GM12878 (cell line): ENCODE measurements at regions not wholly inside any gene's neighbourhood (a gene's known extent, or its start where the extent isn't known, plus 50 kb on each side); places are given as distances from the start of the nearest gene placed in this dataset.

Experiments
- ATAC-seq: fragments of 200-7000 bp; cut with Tn5 transposase; 3 replicates; pipeline ENCODE4 v1.9.1; 2020; ENCODE audit warnings: mild to moderate bottlenecking, moderate library complexity
- BruUV-seq: library from RNA; stranded (reverse); fragments of 400-500 nt; replicated peaks from 2 replicates; lab custom pipeline; 2021; lab: Mats Ljungman, UMichigan
- CTCF ChIA-PET: fragments of 300-600 bp; sonication (Branson Sonifier 250); formaldehyde crosslinking; extraction: SDS; loops from one replicate; lab custom pipeline; 2021; ENCODE audit warnings: inconsistent platforms; lab: Yijun Ruan, JAX
- POLR2A ChIA-PET: fragments of 350-600 bp; formaldehyde crosslinking; extraction: SDS; loops from one replicate; lab custom pipeline; 2021; ENCODE audit warnings: inconsistent platforms; lab: Charles Lee
- RAD21 ChIA-PET: fragments of 300-600 bp; sonication (Branson Sonifier 250); formaldehyde crosslinking; loops from one replicate; lab custom pipeline; 2023; ENCODE audit warnings: antibody characterized with exemption; ENCODE audit not compliant: unreplicated experiment; lab: Charles Lee
- SMC1A ChIA-PET: fragments of 300-600 bp; sonication (Branson Sonifier 250); formaldehyde crosslinking; loops from one replicate; lab custom pipeline; 2023; ENCODE audit not compliant: unreplicated experiment, uncharacterized antibody; lab: Charles Lee
- DNase-seq: peaks from one replicate; pipeline ENCODE4 v3.0.0-alpha.2; 2011; ENCODE audit warnings: low read depth, low spot score
- FAIRE-seq: peaks from 3 replicates; lab custom pipeline; 2011; peaks lifted over from hg19 to GRCh38; lab: Jason Lieb, UNC
- H2AFZ ChIP-seq: 2 replicates; pipeline ENCODE4 v1.6.0; 2011; ENCODE audit warnings: low read depth, low read length, control low read depth; ENCODE audit not compliant: control insufficient read depth
- H3K27ac ChIP-seq: 2 replicates; pipeline ENCODE4 v1.5.1; 2011; ENCODE audit warnings: control low read depth; ENCODE audit not compliant: control insufficient read depth, insufficient read depth
- H3K27me3 ChIP-seq, 2 experiments: replicated peaks in 1 of 2; 2 replicates each; pipeline versions ENCODE4 v1.6.0 to v1.6.1; 2011; ENCODE audit warnings: low read length in 1 of 2; ENCODE audit not compliant: control insufficient read depth in 2 of 2, insufficient read depth in 2 of 2
- H3K36me3 ChIP-seq, 2 experiments: 2 replicates each; pipeline ENCODE4 v1.5.1; 2011; ENCODE audit warnings: low read length in 1 of 2; ENCODE audit not compliant: control insufficient read depth in 2 of 2, insufficient read depth in 2 of 2
- H3K4me1 ChIP-seq: 2 replicates; pipeline ENCODE4 v1.6.1; 2011; ENCODE audit warnings: mild to moderate bottlenecking, low read length, moderate library complexity, mixed read lengths; ENCODE audit not compliant: control insufficient read depth, insufficient read depth
- H3K4me2 ChIP-seq: 2 replicates; pipeline ENCODE4 v1.6.0; 2011; ENCODE audit warnings: control low read depth; ENCODE audit not compliant: control insufficient read depth, insufficient read depth
- H3K4me3 ChIP-seq: fragments of 200-600 bp; sonication (generic); 2 replicates; pipeline ENCODE4 v1.5.1; 2016
- H3K79me2 ChIP-seq: 2 replicates; pipeline ENCODE4 v1.6.0; 2011; ENCODE audit warnings: low read length; ENCODE audit not compliant: control insufficient read depth, insufficient read depth
- H3K9ac ChIP-seq: 2 replicates; pipeline ENCODE4 v1.8.0; 2011; ENCODE audit warnings: low read length, control low read depth, mixed read lengths; ENCODE audit not compliant: control insufficient read depth, insufficient read depth
- H3K9me3 ChIP-seq: replicated peaks from 3 replicates; pipeline ENCODE4 v1.5.1; 2011; ENCODE audit warnings: mild to moderate bottlenecking, low read length; ENCODE audit not compliant: control insufficient read depth, insufficient read depth
- H4K20me1 ChIP-seq: 2 replicates; pipeline ENCODE4 v1.6.0; 2011; ENCODE audit not compliant: control insufficient read depth, insufficient read depth
- BCLAF1 ChIP-seq: fragments of 450-650 bp; IDR thresholded peaks from 2 replicates; pipeline ENCODE4 v1.6.1; 2017; ENCODE audit warnings: antibody characterized with exemption, mild to moderate bottlenecking, moderate library complexity
- GABPA ChIP-seq: IDR thresholded peaks from 2 replicates; pipeline ENCODE4 v1.6.1; 2014; ENCODE audit warnings: antibody characterized with exemption, low read depth, mild to moderate bottlenecking, inconsistent platforms
- SMAD1 ChIP-seq: fragments of 450-650 bp; IDR thresholded peaks from 2 replicates; pipeline ENCODE4 v1.6.1; 2018; ENCODE audit warnings: mild to moderate bottlenecking, low read depth; ENCODE audit not compliant: partially characterized antibody
- STAT1 ChIP-seq: fragments of 450-650 bp; conservative IDR thresholded peaks from 2 replicates; pipeline ENCODE4 v1.6.1; 2014; ENCODE audit warnings: antibody characterized with exemption, mild to moderate bottlenecking
- ZBTB33 ChIP-seq: fragments of 450-650 bp; IDR thresholded peaks from 2 replicates; pipeline ENCODE4 v1.6.1; 2017; ENCODE audit warnings: mild to moderate bottlenecking
- WGBS: methylation state at CpG from one replicate; pipeline ENCODE4 v1.1.6; 2016; ENCODE audit warnings: low lambda C conversion rate; ENCODE audit not compliant: insufficient replicate concordance, insufficient coverage; ENCODE audit errors: missing lambda C conversion rate; 5-methylcytosine and 5-hydroxymethylcytosine counted together
- in situ Hi-C: fragments of 300-500 bp; cut with MboI; formaldehyde crosslinking; loops from 9 replicates; pipeline ENCODE4 v1.14.3; 2018; ENCODE audit warnings: mixed read lengths
- intact Hi-C: fragments of 100-400 bp; cut with micrococcal nuclease; formaldehyde crosslinking; loops from one replicate; pipeline ENCODE4 v1.14.2; 2022; ENCODE audit not compliant: unreplicated experiment
- TF ChIP-seq, protein P1 (sequence below): fragments of 450-650 bp; conservative IDR thresholded peaks from 2 replicates; pipeline ENCODE4 v1.6.1; 2017; ENCODE audit warnings: mild to moderate bottlenecking, moderate library complexity
- TF ChIP-seq, protein P2 (sequence below): fragments of 450-650 bp; IDR thresholded peaks from 2 replicates; pipeline ENCODE4 v1.6.1; 2017; ENCODE audit warnings: borderline replicate concordance
- TF ChIP-seq, protein P3 (sequence below): IDR thresholded peaks from 2 replicates; pipeline ENCODE4 v1.6.1; 2012; ENCODE audit warnings: low read depth, low read length, improper control_type of control experiment

DNA sequence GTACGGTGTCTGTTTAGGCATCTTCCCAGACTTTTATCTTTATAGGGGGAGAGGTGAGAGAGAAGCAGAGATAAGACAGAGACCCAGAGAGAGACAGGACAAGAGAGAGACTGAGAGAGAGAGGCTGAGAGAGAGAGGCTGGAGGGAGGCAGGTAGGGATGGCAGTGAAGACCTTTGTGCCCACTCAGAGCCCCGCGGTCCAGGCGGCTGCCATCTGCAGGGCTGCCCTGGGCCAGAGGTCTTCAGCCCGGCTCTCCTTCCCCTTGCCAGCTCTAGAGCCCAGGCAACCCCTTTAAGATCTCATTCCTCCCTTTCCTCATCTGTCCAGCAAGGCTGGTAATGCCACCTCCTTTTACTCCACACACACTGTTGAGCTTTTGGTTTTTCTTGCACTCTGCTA lies 610.0 kb downstream of the GALR1 start:
- Histone ChIP-seq H2AFZ (no peak overlapping the region), H3K4me2 (no peak overlapping the region), H3K4me1 (no peaks in the 10 kb centered on the region), H3K4me3 (no peak overlapping the region), H3K36me3 (no peaks in the 10 kb centered on the region), H3K79me2 (no peaks in the 10 kb centered on the region), H3K9ac (no peak overlapping the region), H4K20me1 (no peaks in the 10 kb centered on the region), H3K9me3 (no peaks in the 10 kb centered on the region), H3K27me3 (no peaks in the 10 kb centered on the region), H3K27ac (no peak overlapping the region)
- intact Hi-C loops = no loop called here
- ATAC-seq (no peak), DNase-seq (no peak), FAIRE-seq (no peak)
- in situ Hi-C loops = no loop called here
- CTCF ChIA-PET = no interaction called here
- BruUV-seq = no TSS peak
- SMC1A ChIA-PET = no interaction called here
- RAD21 ChIA-PET = no interaction called here
- 77% methylated on average over 5 of the region's 5 CpGs for WGBS
- TF ChIP-seq ZBTB33 = no peak
- POLR2A ChIA-PET = no interaction called here

DNA sequence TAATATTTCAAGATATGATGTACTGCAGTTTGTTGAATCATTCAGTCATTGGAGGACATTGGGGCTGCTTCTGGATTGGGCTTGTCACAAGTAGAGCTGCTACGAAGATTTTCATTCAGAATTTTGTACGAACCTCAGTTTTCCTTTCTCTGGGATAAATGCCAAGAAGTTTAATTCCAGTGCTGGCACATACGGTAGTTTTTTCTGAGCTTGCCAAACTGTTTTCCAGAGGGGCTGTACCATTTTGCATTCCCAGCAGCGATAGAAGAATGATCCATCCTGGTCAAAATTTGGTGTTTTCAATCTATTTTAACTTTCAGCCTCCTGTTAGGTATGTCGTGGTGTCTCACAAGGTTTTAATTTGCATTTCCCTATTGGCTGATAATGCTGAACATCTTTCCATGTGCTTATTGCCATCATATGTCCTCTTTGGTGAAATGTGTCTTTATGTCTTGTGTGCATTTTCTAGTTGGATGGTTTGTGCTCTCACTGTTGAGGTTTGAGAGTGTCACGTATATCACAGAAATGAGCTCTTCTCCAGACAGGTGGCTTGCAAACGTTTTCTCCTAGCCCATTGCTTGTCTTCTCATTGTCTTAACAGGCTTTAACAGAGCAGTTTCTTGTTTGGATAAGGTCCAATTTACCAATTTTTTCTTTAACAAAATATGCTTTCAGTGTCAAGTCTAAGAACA lies 612.6 kb downstream of the GALR1 start:
- BruUV-seq = no TSS peak
- H4K20me1 ChIP-seq = no peaks in the 10 kb centered on the region
- H3K79me2 ChIP-seq = no peaks in the 10 kb centered on the region
- no peak overlapping the region for H3K27ac ChIP-seq
- H3K4me2 ChIP-seq = no peak overlapping the region
- no peaks in the 10 kb centered on the region for H3K9me3 ChIP-seq
- H3K4me1 ChIP-seq = no peaks in the 10 kb centered on the region
- POLR2A ChIA-PET = no interaction called here
- no peak for ATAC-seq
- H3K4me3 ChIP-seq = no peak overlapping the region
- no peaks in the 10 kb centered on the region for H3K36me3 ChIP-seq
- H2AFZ ChIP-seq = no peak overlapping the region
- RAD21 ChIA-PET = no interaction called here
- FAIRE-seq = no peak
- DNase-seq = no peak
- SMC1A ChIA-PET = no interaction called here
- WGBS = 14% methylated on average over 7 of the region's 7 CpGs
- no peak overlapping the region for H3K9ac ChIP-seq
- in situ Hi-C loops (no loop called here), intact Hi-C loops (no loop called here)
- CTCF ChIA-PET = no interaction called here
- H3K27me3 ChIP-seq = no peaks in the 10 kb centered on the region
- TF ChIP-seq GABPA (no peak), BCLAF1 (no peak), STAT1 (no peak), SMAD1 (no peak)
- TF ChIP-seq, protein P1, sequence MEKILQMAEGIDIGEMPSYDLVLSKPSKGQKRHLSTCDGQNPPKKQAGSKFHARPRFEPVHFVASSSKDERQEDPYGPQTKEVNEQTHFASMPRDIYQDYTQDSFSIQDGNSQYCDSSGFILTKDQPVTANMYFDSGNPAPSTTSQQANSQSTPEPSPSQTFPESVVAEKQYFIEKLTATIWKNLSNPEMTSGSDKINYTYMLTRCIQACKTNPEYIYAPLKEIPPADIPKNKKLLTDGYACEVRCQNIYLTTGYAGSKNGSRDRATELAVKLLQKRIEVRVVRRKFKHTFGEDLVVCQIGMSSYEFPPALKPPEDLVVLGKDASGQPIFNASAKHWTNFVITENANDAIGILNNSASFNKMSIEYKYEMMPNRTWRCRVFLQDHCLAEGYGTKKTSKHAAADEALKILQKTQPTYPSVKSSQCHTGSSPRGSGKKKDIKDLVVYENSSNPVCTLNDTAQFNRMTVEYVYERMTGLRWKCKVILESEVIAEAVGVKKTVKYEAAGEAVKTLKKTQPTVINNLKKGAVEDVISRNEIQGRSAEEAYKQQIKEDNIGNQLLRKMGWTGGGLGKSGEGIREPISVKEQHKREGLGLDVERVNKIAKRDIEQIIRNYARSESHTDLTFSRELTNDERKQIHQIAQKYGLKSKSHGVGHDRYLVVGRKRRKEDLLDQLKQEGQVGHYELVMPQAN = no peak
- TF ChIP-seq, protein P2, sequence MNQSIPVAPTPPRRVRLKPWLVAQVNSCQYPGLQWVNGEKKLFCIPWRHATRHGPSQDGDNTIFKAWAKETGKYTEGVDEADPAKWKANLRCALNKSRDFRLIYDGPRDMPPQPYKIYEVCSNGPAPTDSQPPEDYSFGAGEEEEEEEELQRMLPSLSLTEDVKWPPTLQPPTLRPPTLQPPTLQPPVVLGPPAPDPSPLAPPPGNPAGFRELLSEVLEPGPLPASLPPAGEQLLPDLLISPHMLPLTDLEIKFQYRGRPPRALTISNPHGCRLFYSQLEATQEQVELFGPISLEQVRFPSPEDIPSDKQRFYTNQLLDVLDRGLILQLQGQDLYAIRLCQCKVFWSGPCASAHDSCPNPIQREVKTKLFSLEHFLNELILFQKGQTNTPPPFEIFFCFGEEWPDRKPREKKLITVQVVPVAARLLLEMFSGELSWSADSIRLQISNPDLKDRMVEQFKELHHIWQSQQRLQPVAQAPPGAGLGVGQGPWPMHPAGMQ = no peak
- TF ChIP-seq, protein P3, sequence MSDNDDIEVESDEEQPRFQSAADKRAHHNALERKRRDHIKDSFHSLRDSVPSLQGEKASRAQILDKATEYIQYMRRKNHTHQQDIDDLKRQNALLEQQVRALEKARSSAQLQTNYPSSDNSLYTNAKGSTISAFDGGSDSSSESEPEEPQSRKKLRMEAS = no peak
